Nephron progenitor cell (in vitro differentiated cells): ENCODE measurements at regions not wholly inside any gene's neighbourhood (a gene's known extent, or its start where the extent isn't known, plus 50 kb on each side); places are given as distances from the start of the nearest gene placed in this dataset.

Experiments
- DNase-seq: peaks from one replicate; pipeline ENCODE4 v3.0.0; 2021
- H3K27ac Mint-ChIP-seq: 2 replicates; pipeline ENCODE4 v1.8.0; 2021; ENCODE audit warnings: mild to moderate bottlenecking, moderate library complexity, mixed read lengths
- H3K27me3 Mint-ChIP-seq: 2 replicates; pipeline ENCODE4 v1.8.0; 2021; ENCODE audit warnings: mild to moderate bottlenecking, low read depth, mixed read lengths; ENCODE audit not compliant: poor library complexity
- H3K36me3 Mint-ChIP-seq: 2 replicates; pipeline ENCODE4 v1.8.0; 2021; ENCODE audit warnings: low read depth, mixed read lengths
- H3K4me1 Mint-ChIP-seq: 2 replicates; pipeline ENCODE4 v1.8.0; 2021; ENCODE audit warnings: mixed read lengths
- H3K4me3 Mint-ChIP-seq: 2 replicates; pipeline ENCODE4 v1.8.0; 2021; ENCODE audit warnings: mild to moderate bottlenecking, moderate library complexity, mixed read lengths
- H3K9me3 Mint-ChIP-seq: 2 replicates; pipeline ENCODE4 v1.8.0; 2021; ENCODE audit warnings: mild to moderate bottlenecking, moderate library complexity, mixed read lengths
- CTCF ChIP-seq: fragments of 200-600 bp; sonication (generic); IDR thresholded peaks from 2 replicates; pipeline ENCODE4 v1.5.0; 2021; ENCODE audit warnings: antibody characterized with exemption

GRCh38 chr20:20815711-20816455 is 103.4 kb upstream of the RALGAPA2 start:
- no peaks in the 10 kb centered on the region for H3K9me3 Mint-ChIP-seq
- H3K27ac Mint-ChIP-seq: no peak overlapping the region
- H3K36me3 Mint-ChIP-seq: no peaks in the 10 kb centered on the region
- H3K4me1 Mint-ChIP-seq: peaks cover 26% of the 10 kb centered on the region
- H3K27me3 Mint-ChIP-seq: no peaks in the 10 kb centered on the region
- no peak for TF ChIP-seq CTCF
- no peak for DNase-seq
- H3K4me3 Mint-ChIP-seq: no peak overlapping the region

GRCh38 chr20:20814685-20815084 is 102.2 kb upstream of the RALGAPA2 start:
- TF ChIP-seq CTCF: no peak
- Mint-ChIP-seq H3K9me3 (no peaks in the 10 kb centered on the region), H3K27me3 (no peaks in the 10 kb centered on the region), H3K4me3 (no peak overlapping the region), H3K27ac (no peak overlapping the region), H3K4me1 (peaks cover 18% of the 10 kb centered on the region), H3K36me3 (no peaks in the 10 kb centered on the region)
- DNase-seq: no peak

GRCh38 chr20:20812136-20812535 is 99.7 kb upstream of the RALGAPA2 start:
- Mint-ChIP-seq H3K4me3 (no peak overlapping the region), H3K9me3 (no peaks in the 10 kb centered on the region), H3K36me3 (no peaks in the 10 kb centered on the region), H3K27me3 (no peaks in the 10 kb centered on the region), H3K4me1 (peaks cover 13% of the 10 kb centered on the region), H3K27ac (no peak overlapping the region)
- no peak for TF ChIP-seq CTCF
- DNase-seq: no peak

- H3K27ac Mint-ChIP-seq: no peak overlapping the region
- DNase-seq: no peak
- no peaks in the 10 kb centered on the region for H3K9me3 Mint-ChIP-seq
- H3K4me1 Mint-ChIP-seq: peaks cover 8% of the 10 kb centered on the region
- peaks cover 3% of the 10 kb centered on the region for H3K27me3 Mint-ChIP-seq
- no peaks in the 10 kb centered on the region for H3K36me3 Mint-ChIP-seq
- H3K4me3 Mint-ChIP-seq: no peak overlapping the region
- TF ChIP-seq CTCF: no peak
Measured at GRCh38 chr20:20808016-20808415, 95.6 kb upstream of the RALGAPA2 start.

- H3K9me3 Mint-ChIP-seq: no peaks in the 10 kb centered on the region
- H3K36me3 Mint-ChIP-seq: no peaks in the 10 kb centered on the region
- DNase-seq: no peak
- no peak for TF ChIP-seq CTCF
- no peak overlapping the region for H3K4me3 Mint-ChIP-seq
- H3K4me1 Mint-ChIP-seq: peaks cover 11% of the 10 kb centered on the region
- H3K27ac Mint-ChIP-seq: no peak overlapping the region
- peaks cover 7% of the 10 kb centered on the region for H3K27me3 Mint-ChIP-seq
Measured at GRCh38 chr20:20806121-20807095, 94.0 kb upstream of the RALGAPA2 start.
